Upper lobe of right lung (tissue), 1 donor: ENCODE measurements at regions not wholly inside any gene's neighbourhood (a gene's known extent, or its start where the extent isn't known, plus 50 kb on each side); places are given as distances from the start of the nearest gene placed in this dataset.

Experiments
- ATAC-seq: fragments of 200-7000 bp; cut with Tn5 transposase; one replicate; pipeline ENCODE4 v1.9.1; 2020; ENCODE audit warnings: mild to moderate bottlenecking, moderate library complexity
- DNase-seq: peaks from one replicate; pipeline ENCODE4 v3.0.0-alpha.2; 2020
- H3K27ac ChIP-seq: fragments of 200-600 bp; one replicate; pipeline ENCODE4 v1.8.0; 2022
- H3K27me3 ChIP-seq: fragments of 200-600 bp; one replicate; pipeline ENCODE4 v1.8.0; 2022; ENCODE audit warnings: mild to moderate bottlenecking
- H3K36me3 ChIP-seq: fragments of 200-600 bp; one replicate; pipeline ENCODE4 v1.8.0; 2022
- H3K4me1 ChIP-seq: fragments of 200-600 bp; one replicate; pipeline ENCODE4 v1.8.0; 2022
- H3K4me3 ChIP-seq: fragments of 200-600 bp; one replicate; pipeline ENCODE4 v1.8.0; 2022; ENCODE audit warnings: mild to moderate bottlenecking
- H3K9me3 ChIP-seq: fragments of 200-600 bp; one replicate; pipeline ENCODE4 v1.8.0; 2022
- CTCF ChIP-seq: fragments of 200-600 bp; IDR thresholded peaks from one replicate; pipeline ENCODE4 v1.8.0; 2022; ENCODE audit warnings: antibody characterized with exemption
- intact Hi-C: fragments of 100-400 bp; cut with DNase I; formaldehyde crosslinking; loops from one replicate; pipeline ENCODE4 v1.11.0; 2022
- donor health status: DM: no; HTN: yes; CAD: no; lungs with severe emphysema.

- DNase-seq (no peak), ATAC-seq (no peak)
- H3K27ac ChIP-seq: no peak overlapping the region
- no peaks in the 10 kb centered on the region for H3K9me3 ChIP-seq
- no peaks in the 10 kb centered on the region for H3K27me3 ChIP-seq
- intact Hi-C loops: no loop called here
- H3K4me3 ChIP-seq: no peak overlapping the region
- H3K4me1 ChIP-seq: no peaks in the 10 kb centered on the region
- no peaks in the 10 kb centered on the region for H3K36me3 ChIP-seq
- no peak for TF ChIP-seq CTCF
These were observed 741.3 kb upstream of the SOX9 start for GRCh38 chr17:71379512-71379911.

DNA sequence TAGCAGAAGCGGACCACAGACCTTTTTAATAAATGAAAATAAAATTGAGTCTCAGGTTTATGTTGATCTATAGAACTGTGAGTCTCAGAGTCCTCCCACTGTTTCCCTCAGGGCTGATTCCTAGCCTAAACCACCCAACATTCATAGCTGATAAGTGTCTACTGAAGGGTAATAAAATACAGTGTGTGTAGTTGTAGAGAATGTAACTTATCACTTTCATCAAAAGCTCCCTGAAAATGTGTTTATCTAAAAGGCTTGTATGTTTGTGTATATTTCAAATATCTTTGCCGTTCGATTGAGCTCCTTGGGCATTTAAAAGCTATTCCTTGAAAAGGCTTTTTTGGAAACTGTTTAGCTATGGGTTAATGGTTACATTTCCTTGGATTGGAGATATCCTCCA is 740.3 kb upstream of the SOX9 start:
- H3K4me1 ChIP-seq: no peaks in the 10 kb centered on the region
- no peaks in the 10 kb centered on the region for H3K36me3 ChIP-seq
- no peak overlapping the region for H3K4me3 ChIP-seq
- no peak for TF ChIP-seq CTCF
- no peaks in the 10 kb centered on the region for H3K9me3 ChIP-seq
- intact Hi-C loops: no loop called here
- no peaks in the 10 kb centered on the region for H3K27me3 ChIP-seq
- H3K27ac ChIP-seq: no peak overlapping the region
- DNase-seq (no peak), ATAC-seq (no peak)

- H3K36me3 ChIP-seq: no peaks in the 10 kb centered on the region
- no peaks in the 10 kb centered on the region for H3K27me3 ChIP-seq
- no peaks in the 10 kb centered on the region for H3K4me1 ChIP-seq
- ATAC-seq: no peak
- H3K27ac ChIP-seq: no peak overlapping the region
- H3K9me3 ChIP-seq: no peaks in the 10 kb centered on the region
- TF ChIP-seq CTCF: no peak
- intact Hi-C loops: no loop called here
- no peak overlapping the region for H3K4me3 ChIP-seq
- DNase-seq: no peak
These were observed 739.9 kb upstream of the SOX9 start for GRCh38 chr17:71380936-71381335.

GRCh38 chr17:71383091-71383490 is 737.7 kb upstream of the SOX9 start:
- no peak for TF ChIP-seq CTCF
- no peak for DNase-seq
- Histone ChIP-seq H3K4me3 (no peak overlapping the region), H3K4me1 (no peaks in the 10 kb centered on the region), H3K9me3 (no peaks in the 10 kb centered on the region), H3K27ac (no peak overlapping the region), H3K36me3 (no peaks in the 10 kb centered on the region), H3K27me3 (no peaks in the 10 kb centered on the region)
- intact Hi-C loops: no loop called here
- no peak for ATAC-seq

DNA sequence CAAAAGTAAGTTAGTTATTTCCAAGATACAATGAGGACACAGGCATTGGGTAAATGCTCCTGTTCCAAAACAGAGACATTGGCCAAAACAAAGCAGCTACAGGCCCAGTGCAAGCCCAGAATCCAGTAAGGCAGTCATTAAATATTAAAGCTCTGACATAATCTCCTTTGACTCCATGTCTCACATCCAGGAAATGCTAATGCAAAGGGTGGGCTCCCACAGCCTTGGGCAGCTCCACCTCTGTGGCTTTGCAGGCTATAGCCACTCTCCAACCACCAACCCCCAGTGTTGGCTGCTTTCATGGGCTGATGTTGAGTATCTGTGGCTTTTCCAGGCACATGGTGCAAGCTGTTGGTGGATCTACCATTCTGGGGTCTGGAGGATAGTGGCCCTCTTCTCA is 733.4 kb upstream of the SOX9 start:
- Histone ChIP-seq H3K4me3 (no peak overlapping the region), H3K27me3 (no peaks in the 10 kb centered on the region), H3K9me3 (no peaks in the 10 kb centered on the region), H3K36me3 (no peaks in the 10 kb centered on the region), H3K27ac (no peak overlapping the region), H3K4me1 (no peaks in the 10 kb centered on the region)
- ATAC-seq (no peak), DNase-seq (no peak)
- no peak for TF ChIP-seq CTCF
- intact Hi-C loops: no loop called here
